GM18519 (cell line): ENCODE measurements at regions not wholly inside any gene's neighbourhood (a gene's known extent, or its start where the extent isn't known, plus 50 kb on each side); places are given as distances from the start of the nearest gene placed in this dataset.
"Not testable (repeated sequence)": the region's sequence is repeated elsewhere in the genome, so short reads cannot be mapped to it uniquely, and the experiment has no call there.

ENCODE experiments used
- ATAC-seq: cut with Tn5 transposase; IDR thresholded peaks from one replicate; pipeline ENCODE4 v1.9.1; 2021; ENCODE audit warnings: mild to moderate bottlenecking, moderate library complexity; ENCODE audit not compliant: unreplicated experiment, low FRiP score

DNA sequence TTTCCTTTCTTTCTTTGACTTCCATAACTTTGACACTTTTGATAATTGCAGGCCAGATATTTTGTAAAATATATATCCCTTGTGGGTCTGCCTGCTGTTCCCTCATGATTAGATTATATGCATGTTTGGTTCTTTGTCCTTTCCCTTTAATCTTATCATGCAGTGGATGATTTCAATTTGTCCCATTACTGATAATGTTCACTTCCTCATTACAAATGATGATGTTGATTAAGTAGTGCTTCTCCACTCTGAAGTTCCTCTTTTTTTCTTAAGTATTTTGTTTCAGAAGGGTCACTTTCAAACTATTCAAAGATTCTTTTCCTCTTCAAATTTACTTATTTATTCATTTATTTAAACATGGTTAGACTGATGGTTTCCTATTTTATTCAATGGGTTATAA, 898.1 kb downstream of the XPNPEP1 start:
- ATAC-seq, result no peak

DNA sequence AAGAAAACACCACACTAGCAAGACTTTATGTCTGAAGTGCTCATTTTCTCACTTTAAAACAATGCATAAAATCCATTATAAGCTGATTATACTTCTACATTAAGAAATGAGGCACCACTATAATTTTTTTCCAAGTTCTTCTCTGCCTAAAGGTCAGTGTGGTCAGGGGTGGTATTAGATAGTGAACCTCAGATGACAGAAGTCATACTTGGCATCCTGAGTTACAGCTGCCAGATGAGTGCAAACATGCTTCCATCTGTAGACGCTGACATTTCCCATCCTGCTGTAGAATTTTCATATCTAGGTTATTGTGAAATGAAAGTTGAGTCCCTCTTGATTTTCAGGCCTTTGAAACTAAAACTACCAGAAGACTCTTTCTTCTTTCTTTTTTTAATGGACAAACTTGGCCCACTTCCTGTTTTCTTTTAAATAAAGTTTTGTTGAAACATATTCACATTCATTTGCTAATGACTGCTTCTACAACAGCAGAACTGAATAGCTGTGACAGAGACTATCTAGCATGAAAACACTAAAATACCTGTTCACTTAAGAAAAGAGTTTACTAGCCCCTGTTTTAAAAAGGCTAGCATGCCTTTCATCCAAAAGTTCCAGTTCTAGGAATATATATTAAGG, 900.8 kb downstream of the XPNPEP1 start:
- no peak for ATAC-seq

DNA sequence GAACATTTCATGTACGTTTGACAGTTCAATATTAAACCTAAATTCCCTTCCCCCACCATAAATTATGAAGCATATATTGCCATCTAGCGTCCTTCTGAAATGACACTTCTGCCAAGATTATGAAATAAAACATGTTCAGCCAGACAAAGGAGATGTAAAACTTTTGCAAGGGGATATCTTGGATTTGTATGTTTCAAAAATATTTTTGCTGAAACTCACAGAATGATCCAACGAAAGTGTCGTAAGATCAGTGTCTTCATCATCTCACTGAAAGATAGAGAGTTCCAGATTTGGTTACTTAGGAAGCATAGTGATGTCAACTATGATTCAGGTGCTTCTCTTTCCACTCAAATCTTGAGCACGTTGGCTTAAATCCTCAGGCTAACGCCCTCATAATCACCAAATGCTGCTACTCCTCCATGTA, 904.3 kb downstream of the XPNPEP1 start:
- ATAC-seq, result no peak

DNA sequence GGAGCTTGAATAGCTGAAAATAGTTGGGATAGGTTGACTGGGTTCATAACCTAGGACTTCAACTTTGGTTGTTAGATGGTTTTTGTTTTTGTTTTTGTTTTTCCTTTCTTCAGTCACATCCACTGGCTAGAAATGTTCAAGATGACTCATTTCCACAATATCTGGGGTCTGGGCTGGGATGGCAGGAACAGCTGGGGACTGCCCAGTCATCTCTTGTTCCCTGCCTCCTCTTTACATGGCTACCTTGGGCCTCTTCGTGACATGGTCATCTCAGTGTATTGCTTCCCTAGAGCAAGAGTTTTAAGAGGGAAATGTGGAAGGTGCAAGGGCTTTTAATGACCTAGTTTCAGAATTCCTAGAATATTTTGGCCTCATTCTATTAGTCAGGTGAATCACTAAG, 915.8 kb downstream of the XPNPEP1 start:
- no peak for ATAC-seq

DNA sequence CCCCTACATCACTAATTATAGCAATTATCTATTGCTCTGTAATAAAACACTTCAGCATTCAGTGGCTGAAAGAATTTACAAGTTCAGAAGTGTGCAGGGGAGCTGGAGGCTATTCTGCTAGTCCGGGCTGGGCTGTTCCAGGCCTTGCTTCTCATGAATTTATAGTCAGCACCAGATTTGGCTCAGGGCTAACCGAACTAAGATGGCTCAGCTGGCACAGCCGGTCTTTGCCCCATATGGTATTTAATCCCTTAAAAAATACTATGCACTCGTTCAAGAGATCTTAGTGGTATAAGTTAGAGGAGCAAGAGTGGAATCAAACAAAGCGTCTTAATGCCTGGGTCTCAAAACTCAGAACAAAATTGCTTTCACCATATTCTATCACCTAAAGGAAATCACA, 932.9 kb downstream of the XPNPEP1 start:
- ATAC-seq, result no peak

DNA sequence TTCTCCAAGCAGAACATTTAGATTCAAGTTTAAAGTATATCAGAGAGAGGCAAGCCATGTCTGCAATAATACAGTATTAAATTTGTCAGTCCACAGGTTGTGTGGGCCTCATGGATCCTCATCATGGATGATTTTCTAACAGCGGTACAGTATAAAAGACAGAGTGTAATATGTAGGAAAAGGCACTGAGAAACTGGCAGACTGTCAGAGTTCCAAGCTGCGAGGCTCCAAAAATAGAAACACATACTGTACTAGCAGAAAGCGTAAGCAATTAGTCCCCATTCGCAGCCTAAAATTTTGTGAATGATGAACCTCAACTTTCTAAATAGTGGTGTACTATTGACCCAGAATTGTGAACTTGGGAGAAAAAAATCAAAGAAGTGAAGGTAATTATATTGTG, 933.3 kb downstream of the XPNPEP1 start:
- ATAC-seq, result no peak

DNA sequence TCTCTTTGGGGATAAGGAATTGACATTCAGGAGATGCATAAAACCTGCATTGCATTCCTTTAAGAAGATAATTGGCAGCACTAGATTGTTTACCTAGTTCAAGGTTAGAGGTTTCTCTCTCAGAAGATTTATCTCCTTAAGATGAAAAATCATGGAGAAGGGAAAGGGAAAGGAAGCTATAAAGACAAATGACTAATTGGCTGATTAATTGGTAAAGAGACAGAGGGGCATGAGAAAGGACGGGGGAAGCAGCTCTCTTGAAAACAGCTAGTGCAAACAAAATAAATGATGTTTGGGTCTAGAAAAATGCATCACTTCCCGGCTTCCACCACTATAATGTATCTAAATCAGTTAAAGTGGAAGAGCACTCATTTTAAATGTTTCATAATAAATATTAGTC, 941.2 kb downstream of the XPNPEP1 start:
- no peak for ATAC-seq

DNA sequence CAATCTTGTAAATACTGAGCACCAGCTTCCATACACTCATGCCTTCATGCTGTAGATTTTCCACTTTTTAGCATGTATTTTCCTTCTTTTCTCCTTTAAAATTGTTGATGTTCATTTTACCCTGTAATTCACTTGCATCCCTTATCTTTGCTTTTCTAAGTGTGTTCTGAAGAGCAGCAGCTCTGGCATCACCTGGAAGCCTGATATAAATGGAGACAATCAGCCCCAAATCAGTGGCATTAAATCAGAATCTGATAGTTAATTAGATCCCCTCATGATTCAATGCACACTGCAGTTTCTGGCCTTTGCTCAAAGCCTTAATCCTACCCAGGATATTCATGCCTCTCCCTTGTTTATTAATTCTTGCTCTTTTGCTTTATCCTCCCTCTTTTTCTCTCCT, 942.4 kb downstream of the XPNPEP1 start:
- no peak for ATAC-seq

DNA sequence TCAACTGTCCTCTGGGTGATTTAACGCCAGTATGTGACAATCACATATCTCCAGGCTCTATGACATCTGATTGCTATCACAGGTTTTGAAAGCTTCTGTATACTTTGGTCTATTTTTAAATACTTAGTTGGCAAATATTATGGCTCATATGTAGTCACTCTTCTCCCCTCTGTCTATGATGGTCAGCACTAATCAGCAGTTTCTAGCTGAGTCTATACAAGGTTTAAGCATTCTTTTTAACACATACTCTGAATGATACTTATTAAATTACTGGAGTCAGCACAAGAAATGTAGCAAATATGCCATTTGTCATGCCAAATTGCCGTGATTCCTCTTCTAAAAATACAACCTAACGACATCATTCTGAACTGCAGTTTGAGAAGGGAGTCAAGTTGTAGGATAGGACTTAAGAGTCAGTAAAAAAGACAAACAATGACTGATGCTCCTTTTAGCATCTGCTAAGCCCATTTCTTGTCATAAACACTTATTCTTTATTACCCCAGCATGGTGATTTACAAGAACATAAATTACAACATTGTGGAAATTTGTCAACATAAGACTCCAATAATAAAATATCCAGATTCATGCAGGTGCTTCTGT, 947.8 kb downstream of the XPNPEP1 start:
- ATAC-seq, result no peak

DNA sequence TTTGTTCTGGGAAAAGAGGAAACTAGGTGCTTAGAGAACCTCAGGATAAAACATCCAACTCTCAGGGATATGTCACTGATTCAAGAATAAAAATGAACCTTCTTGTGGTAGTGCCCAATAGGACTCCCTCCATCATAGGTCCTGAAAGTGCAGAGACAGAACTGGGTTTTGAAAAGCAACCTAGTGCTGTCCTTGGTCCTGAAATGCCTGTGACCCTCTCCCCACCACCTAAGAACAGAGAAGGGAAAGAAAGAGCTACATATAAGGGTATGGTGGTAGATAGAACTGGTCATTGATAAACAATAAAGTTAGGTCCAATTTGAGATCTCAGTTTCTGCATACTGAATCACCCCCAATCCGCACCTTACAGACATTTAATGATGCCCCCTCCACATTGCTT, 953.3 kb downstream of the XPNPEP1 start:
- no peak for ATAC-seq

DNA sequence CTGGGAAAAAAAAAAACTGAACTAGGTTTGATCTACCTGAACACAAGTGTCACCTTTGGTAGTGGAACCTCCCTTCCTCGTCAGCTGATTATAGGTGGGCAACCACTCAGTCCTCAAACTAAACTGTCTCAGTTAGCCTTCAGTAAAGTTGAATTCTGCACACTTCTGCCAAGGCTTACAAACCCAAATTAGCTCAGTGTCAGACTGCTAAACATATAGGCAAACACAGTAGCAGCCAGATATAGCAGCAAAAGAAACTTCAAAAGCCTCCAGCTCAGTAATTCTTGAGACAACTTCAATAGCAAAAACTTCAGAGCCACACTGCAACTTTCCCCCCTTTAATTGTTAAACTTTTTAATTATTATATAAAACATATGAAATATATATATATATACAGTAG, 956.9 kb downstream of the XPNPEP1 start:
- no peak for ATAC-seq

DNA sequence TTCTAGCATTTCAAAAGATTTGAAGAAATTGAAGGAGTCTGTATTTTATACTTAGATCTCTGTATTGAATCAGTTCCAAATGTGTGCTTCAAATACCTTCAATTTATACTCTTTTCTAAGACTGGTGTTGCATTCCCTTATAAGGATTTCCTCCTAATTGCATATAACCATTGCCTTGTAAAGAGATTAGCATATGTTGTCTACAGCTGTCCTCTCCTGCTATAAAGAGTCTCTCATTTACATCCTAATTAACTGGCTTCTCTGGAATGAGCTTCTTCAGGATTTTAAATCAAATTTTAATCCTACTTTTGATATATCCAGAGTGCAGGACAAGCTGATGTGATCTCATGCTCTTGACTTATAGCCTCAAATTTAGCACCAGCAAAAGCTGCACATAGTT, 957.3 kb downstream of the XPNPEP1 start:
- no peak for ATAC-seq

DNA sequence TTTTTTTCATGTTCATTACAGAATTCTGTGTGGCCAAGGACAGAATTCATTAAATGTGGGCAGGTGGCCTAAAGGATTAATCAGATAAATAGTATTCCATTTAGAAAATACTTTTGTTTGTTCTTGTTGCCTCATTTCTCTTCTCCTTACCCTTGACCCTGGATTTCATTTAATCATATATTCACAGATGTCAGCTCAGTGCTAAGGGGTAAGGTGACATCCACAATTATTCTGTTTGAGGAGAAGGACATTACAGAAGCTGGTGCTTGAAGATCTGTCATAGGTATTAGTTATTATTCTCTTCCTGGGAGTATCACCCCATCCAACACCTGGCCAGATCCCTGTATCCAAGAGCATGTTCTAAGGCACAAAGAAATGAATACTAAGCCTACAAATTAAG, 961.1 kb downstream of the XPNPEP1 start:
- ATAC-seq, result no peak

DNA sequence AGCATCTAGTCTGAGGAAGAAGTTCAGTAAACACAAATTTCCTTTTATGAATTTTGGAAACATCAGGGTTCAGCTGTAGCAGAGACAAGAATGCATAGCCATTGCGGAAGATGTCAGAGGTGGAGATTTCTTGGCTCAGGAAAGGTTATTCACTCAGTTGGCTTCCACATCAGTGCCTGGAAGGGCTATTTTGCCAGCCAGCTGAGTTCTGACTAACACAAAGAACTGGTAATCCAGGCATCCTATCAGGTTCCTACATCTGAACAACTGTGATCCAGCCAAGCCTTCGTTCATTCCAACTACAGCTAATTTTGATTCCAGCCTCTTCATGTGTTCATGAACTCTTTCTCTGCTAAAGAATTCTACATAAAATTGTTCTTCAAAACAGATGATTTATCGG, 965.6 kb downstream of the XPNPEP1 start:
- ATAC-seq, result no peak

DNA sequence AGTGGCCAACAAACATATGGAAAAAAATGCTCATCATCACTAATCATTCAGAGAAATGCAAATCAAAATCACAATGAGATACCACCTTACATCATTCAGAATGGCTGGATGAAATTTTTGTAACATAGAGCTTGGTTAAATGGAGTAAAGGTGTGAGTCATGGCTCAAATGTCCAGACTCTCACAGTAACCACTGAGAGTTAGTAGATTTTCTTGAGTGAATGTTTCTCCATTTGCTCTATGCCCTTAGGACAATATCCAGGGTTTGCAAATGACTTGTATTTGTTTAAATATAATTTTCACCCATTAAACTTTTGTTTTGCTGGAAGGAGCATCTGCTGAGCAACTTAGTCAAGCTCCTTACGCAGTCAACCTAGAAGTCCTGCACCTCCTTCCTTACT, 967.2 kb downstream of the XPNPEP1 start:
- ATAC-seq, result no peak

DNA sequence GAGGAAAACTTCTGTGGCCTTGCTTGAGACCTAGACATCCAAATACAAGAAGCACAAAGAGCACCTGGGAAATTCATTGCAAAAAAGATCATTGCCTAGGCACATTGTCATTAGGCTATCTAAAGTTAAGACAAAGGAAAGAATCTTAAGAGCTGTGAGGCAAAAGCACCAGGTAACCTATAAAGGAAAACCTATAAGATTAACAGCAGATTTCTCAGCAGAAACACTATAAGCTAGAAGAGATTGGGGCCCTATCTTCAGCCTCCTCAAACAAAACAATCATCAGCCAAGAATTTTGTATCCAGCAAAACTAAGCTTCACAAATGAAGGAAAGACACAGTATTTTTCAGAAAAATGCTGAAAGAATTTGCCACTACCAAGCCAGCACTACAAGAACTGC, 1003.3 kb downstream of the XPNPEP1 start:
- not testable (repeated sequence) for ATAC-seq

DNA sequence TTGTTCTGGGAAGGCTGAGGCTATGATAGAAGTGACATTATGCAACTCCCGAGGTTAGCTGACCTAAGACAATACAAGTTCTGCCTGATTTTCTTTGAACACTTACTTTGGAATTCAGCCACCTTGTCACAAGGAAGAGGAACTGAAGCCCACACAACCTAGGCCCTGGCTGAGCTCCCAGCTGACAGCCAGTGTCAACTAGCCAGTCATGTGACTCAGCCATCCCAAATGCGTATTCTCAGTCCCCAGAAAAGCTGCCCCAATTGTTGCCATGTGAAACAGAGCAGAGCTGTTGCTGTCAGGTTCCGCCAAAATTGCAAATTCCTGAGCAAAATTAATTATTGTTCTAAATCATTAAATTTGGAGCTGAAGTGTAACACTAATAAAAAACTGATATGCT, 1010.0 kb downstream of the XPNPEP1 start:
- ATAC-seq, result no peak

DNA sequence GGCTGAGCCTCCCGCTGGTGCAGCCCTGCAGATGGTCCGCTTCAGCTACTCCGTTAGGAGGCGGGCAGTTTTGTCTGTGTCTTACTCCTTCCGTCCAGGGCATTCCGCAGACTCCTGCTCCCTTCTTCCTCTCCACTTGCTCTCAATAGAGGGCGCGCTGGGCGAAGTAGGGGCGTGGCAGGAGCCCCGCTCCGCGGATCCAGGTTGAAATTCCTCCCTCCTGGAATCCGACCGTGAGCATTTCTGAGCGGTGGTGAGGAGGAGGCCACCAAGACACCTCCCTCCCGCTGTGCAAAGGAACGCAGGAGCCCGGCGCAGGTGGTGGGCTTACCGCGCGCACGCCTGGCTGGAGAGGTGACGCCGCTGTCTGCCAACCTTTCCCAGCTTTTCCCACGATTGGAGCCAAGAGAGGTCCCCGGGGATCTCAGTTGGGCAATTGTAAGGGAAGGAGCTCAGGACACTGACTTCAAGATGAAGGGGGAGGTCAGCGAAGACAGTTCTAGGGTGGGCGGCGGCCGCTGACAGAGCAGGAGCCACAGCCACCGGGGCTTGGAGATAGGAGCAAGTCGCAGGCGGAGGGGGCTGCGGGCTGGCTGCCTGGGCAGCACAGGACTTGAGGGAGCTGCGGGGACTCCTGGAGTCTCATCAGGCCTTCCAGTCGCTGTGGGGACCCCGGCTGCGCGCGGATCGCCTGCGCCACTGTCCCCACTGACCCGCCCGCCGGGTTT, 1011.3 kb downstream of the XPNPEP1 start:
- no peak for ATAC-seq

DNA sequence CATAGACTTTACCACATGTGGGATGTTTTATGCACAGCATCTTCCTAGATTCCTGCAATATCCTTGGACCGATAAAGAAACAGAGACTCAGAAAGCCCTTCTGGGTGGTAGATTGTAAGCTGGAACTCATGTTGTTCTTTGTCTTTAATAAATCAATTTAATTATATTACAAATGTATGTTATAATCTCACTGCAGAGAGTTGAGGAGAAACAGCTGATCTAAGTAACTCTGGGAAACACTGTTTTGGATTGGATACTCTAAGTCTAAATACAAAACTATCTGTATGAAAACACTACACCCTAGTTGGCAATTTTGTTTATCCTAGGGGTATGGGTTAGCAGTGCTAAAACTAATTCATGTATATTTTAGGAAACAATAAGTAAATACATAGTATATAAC, 1015.2 kb downstream of the XPNPEP1 start:
- no peak for ATAC-seq

DNA sequence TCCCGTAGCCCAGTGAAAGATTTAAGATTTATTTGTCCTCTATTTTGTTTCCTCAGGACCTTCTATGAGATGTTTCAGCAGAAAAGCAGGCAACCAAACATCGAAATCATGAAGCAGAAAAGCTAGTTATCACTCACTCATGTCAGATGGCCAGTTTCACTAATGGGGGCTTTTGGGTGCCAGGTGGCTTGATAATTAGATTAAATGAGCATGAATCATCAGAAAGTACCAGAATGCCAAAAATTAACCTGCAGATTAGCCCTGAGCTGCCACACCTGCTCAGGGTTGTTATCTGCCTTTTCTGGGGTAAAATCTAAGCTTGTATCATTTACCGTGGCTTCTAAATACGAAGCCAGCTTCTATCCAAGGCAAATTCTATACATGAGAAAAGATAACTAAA, 1017.5 kb downstream of the XPNPEP1 start:
- no peak for ATAC-seq

DNA sequence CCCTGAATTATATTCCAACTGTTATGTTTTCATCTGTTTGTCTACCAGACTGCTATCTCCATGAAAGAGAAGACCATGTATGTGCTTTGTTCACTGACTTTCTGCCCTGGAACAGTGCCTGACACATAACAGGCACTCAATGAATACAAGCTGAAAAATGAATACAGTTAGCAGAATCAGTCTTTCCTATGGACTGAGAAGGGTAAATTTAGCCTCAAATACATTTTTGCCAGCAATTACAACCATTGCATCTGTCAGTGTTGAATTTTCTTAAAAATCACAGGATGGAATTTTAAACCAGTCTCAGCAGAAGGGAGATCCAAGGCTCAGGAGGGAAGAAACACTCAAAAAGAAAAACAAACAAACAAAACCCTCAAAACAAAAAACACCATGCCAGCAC, 1018.1 kb downstream of the XPNPEP1 start:
- no peak for ATAC-seq
